ENCODE measurements at regions not wholly inside any gene's neighbourhood (a gene's known extent, or its start where the extent isn't known, plus 50 kb on each side); places are given as distances from the start of the nearest gene placed in this dataset.

GRCh38 chr1:83631851-83632250 lies 367.1 kb downstream of the TTLL7 start:
- Histone ChIP-seq H3K27me3 (no peaks in the 10 kb centered on the region), H3K9me3 (no peaks in the 10 kb centered on the region), H3K36me3 (no peaks in the 10 kb centered on the region), H3K27ac (no peak overlapping the region), H3K4me1 (no peaks in the 10 kb centered on the region), H3K4me3 (no peak overlapping the region)
- intact Hi-C loops (cut with DNase I; ENCODE audit: low total_unique reads): no loop called here
- TF ChIP-seq POLR2A (IDR thresholded peaks at IDR 0.05) (no peak), CTCF (IDR thresholded peaks at IDR 0.05) (no peak)
- DNase-seq (ENCODE audit: low spot score in 2 of 2): no peak

GRCh38 chr1:83627045-83627444 lies 371.9 kb downstream of the TTLL7 start:
- TF ChIP-seq CTCF (IDR thresholded peaks at IDR 0.05): no peak
- no peak for DNase-seq (ENCODE audit: low spot score in 2 of 2)
- intact Hi-C loops (cut with DNase I; ENCODE audit: low total_unique reads): loop anchor here (5.0 kb wide), 1 partner anchor 185 kb away; no protein-coding TSS in a partner anchor
- H3K9me3 ChIP-seq: no peaks in the 10 kb centered on the region
- no peaks in the 10 kb centered on the region for H3K36me3 ChIP-seq
- H3K4me1 ChIP-seq: no peaks in the 10 kb centered on the region
- H3K4me3 ChIP-seq: no peak overlapping the region
- H3K27ac ChIP-seq: no peak overlapping the region
- no peaks in the 10 kb centered on the region for H3K27me3 ChIP-seq

- Histone ChIP-seq H3K27me3 (no peaks in the 10 kb centered on the region), H3K36me3 (no peaks in the 10 kb centered on the region), H3K4me1 (no peaks in the 10 kb centered on the region), H3K27ac (no peak overlapping the region), H3K4me3 (no peak overlapping the region), H3K9me3 (no peaks in the 10 kb centered on the region)
- intact Hi-C loops (cut with DNase I; ENCODE audit: low total_unique reads): loop anchor here (5.0 kb wide), 1 partner anchor 186 kb away; no protein-coding TSS in a partner anchor
- no peak for TF ChIP-seq POLR2AphosphoS5 (IDR thresholded peaks at IDR 0.05)
- no peak for DNase-seq (ENCODE audit: low spot score in 2 of 2)
Observed at GRCh38 chr1:83626603-83627002, 372.3 kb downstream of the TTLL7 start.

GRCh38 chr1:83625646-83626045 lies 373.3 kb downstream of the TTLL7 start:
- Histone ChIP-seq H3K4me1 (no peaks in the 10 kb centered on the region), H3K4me3 (no peak overlapping the region), H3K36me3 (no peaks in the 10 kb centered on the region), H3K27ac (no peak overlapping the region), H3K9me3 (no peaks in the 10 kb centered on the region), H3K27me3 (no peaks in the 10 kb centered on the region)
- TF ChIP-seq POLR2A (IDR thresholded peaks at IDR 0.05) (no peak), POLR2AphosphoS5 (IDR thresholded peaks at IDR 0.05) (no peak), CTCF (IDR thresholded peaks at IDR 0.05) (no peak)
- intact Hi-C loops (cut with DNase I; ENCODE audit: low total_unique reads): loop anchor here (5.0 kb wide), 1 partner anchor 187 kb away; no protein-coding TSS in a partner anchor
- DNase-seq (ENCODE audit: low spot score in 2 of 2): no peak

- no peak for DNase-seq (ENCODE audit: low spot score in 2 of 2)
- TF ChIP-seq POLR2A (IDR thresholded peaks at IDR 0.05): no peak
- no peak for TF ChIP-seq POLR2AphosphoS5 (IDR thresholded peaks at IDR 0.05)
- no peak for TF ChIP-seq CTCF (IDR thresholded peaks at IDR 0.05)
- intact Hi-C loops (cut with DNase I; ENCODE audit: low total_unique reads): no loop called here
- H3K4me1 ChIP-seq: no peaks in the 10 kb centered on the region
- no peaks in the 10 kb centered on the region for H3K9me3 ChIP-seq
- no peak overlapping the region for H3K27ac ChIP-seq
- no peaks in the 10 kb centered on the region for H3K36me3 ChIP-seq
- no peak overlapping the region for H3K4me3 ChIP-seq
- no peaks in the 10 kb centered on the region for H3K27me3 ChIP-seq
Observed at GRCh38 chr1:83620016-83620415, 378.9 kb downstream of the TTLL7 start.
